ENCODE measurements at regions not wholly inside any gene's neighbourhood (a gene's known extent, or its start where the extent isn't known, plus 50 kb on each side); places are given as distances from the start of the nearest gene placed in this dataset.

GRCh38 chr6:80541181-80541580 lies 434.7 kb downstream of the BCKDHB start:
- TF ChIP-seq CTCF (IDR thresholded peaks at IDR 0.05 in 2 of 3, conservative IDR thresholded peaks at IDR 0.05 in 1 of 3; ENCODE audit: control insufficient read depth in 2 of 3, extremely low read depth in 1 of 3, insufficient read depth in 1 of 3, low read depth in 3 of 3, low read length in 3 of 3) (no peak), RELB (IDR thresholded peaks at IDR 0.05; ENCODE audit: low read depth) (no peak), MTA3 (IDR thresholded peaks at IDR 0.05; ENCODE audit: borderline replicate concordance, low read length) (no peak), SMAD1 (IDR thresholded peaks at IDR 0.05; ENCODE audit: low read depth, partially characterized antibody) (no peak), IRF3 (IDR thresholded peaks at IDR 0.05) (no peak), HDAC6 (IDR thresholded peaks at IDR 0.05; ENCODE audit: unreplicated experiment) (no peak), REST (IDR thresholded peaks at IDR 0.05; ENCODE audit: low read depth, low read length) (no peak), PKNOX1 (IDR thresholded peaks at IDR 0.05) (no peak), MTA2 (IDR thresholded peaks at IDR 0.05; ENCODE audit: low read depth) (no peak)
